ENCODE measurements at regions not wholly inside any gene's neighbourhood (a gene's known extent, or its start where the extent isn't known, plus 50 kb on each side); places are given as distances from the start of the nearest gene placed in this dataset.

- TF ChIP-seq POLR2A (IDR thresholded peaks at IDR 0.05) (no peak), CTCF (IDR thresholded peaks at IDR 0.05) (no peak)
These were observed 124.8 kb upstream of the SLC1A3 start for GRCh38 chr5:36481454-36482120.

All from testis (tissue), 2 donors.